WTC11 (cell line): ENCODE measurements at regions not wholly inside any gene's neighbourhood (a gene's known extent, or its start where the extent isn't known, plus 50 kb on each side); places are given as distances from the start of the nearest gene placed in this dataset.

ENCODE experiments used
- TF ChIP-seq, protein P1 (sequence below): fragments of 200-600 bp; IDR thresholded peaks from 2 replicates; pipeline ENCODE4 v1.8.0; 2022; ENCODE audit warnings: antibody characterized with exemption
- TF ChIP-seq, protein P2 (sequence below): sonication (generic); formaldehyde crosslinking; IDR thresholded peaks from 2 replicates; pipeline ENCODE4 v1.8.1; 2023; ENCODE audit warnings: mild to moderate bottlenecking, missing genetic modification reagents, moderate library complexity

DNA sequence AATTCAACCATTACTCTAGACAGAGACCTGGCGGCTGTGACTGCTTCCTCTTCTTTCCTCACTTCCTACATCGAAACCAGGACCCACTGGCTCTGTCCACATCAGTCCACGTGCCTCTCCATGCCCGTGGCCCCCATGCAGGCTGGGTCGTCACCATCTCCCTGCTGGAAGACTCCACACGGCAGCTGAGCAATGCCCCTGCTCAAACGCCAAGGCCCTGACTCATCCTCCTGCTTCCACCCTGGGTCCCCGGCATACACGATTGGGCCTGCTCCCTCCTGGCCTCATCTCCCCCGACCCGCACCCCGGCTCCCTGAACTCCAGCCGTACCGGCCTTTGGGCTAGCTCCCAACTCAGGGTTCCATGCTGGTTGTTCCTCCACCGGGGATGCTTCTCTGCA, 67.2 kb upstream of the IER5L start:
- TF ChIP-seq, protein P1, sequence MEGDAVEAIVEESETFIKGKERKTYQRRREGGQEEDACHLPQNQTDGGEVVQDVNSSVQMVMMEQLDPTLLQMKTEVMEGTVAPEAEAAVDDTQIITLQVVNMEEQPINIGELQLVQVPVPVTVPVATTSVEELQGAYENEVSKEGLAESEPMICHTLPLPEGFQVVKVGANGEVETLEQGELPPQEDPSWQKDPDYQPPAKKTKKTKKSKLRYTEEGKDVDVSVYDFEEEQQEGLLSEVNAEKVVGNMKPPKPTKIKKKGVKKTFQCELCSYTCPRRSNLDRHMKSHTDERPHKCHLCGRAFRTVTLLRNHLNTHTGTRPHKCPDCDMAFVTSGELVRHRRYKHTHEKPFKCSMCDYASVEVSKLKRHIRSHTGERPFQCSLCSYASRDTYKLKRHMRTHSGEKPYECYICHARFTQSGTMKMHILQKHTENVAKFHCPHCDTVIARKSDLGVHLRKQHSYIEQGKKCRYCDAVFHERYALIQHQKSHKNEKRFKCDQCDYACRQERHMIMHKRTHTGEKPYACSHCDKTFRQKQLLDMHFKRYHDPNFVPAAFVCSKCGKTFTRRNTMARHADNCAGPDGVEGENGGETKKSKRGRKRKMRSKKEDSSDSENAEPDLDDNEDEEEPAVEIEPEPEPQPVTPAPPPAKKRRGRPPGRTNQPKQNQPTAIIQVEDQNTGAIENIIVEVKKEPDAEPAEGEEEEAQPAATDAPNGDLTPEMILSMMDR, result no peak
- TF ChIP-seq, protein P2, sequence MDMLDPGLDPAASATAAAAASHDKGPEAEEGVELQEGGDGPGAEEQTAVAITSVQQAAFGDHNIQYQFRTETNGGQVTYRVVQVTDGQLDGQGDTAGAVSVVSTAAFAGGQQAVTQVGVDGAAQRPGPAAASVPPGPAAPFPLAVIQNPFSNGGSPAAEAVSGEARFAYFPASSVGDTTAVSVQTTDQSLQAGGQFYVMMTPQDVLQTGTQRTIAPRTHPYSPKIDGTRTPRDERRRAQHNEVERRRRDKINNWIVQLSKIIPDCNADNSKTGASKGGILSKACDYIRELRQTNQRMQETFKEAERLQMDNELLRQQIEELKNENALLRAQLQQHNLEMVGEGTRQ (CRISPR knock-in tag), result no peak
